ENCODE measurements at regions not wholly inside any gene's neighbourhood (a gene's known extent, or its start where the extent isn't known, plus 50 kb on each side); places are given as distances from the start of the nearest gene placed in this dataset.

- in situ Hi-C loops (cut with MboI; ENCODE audit: low pct_unique_long_range_greater_than_20kb, low sequenced_read_pairs, unreplicated experiment) = no loop called here
These were observed 508.0 kb downstream of the FGF9 start for GRCh38 chr13:22178878-22179277.

GRCh38 chr13:22187329-22187728, 516.5 kb downstream of the FGF9 start:
- TF ChIP-seq, protein P1, sequence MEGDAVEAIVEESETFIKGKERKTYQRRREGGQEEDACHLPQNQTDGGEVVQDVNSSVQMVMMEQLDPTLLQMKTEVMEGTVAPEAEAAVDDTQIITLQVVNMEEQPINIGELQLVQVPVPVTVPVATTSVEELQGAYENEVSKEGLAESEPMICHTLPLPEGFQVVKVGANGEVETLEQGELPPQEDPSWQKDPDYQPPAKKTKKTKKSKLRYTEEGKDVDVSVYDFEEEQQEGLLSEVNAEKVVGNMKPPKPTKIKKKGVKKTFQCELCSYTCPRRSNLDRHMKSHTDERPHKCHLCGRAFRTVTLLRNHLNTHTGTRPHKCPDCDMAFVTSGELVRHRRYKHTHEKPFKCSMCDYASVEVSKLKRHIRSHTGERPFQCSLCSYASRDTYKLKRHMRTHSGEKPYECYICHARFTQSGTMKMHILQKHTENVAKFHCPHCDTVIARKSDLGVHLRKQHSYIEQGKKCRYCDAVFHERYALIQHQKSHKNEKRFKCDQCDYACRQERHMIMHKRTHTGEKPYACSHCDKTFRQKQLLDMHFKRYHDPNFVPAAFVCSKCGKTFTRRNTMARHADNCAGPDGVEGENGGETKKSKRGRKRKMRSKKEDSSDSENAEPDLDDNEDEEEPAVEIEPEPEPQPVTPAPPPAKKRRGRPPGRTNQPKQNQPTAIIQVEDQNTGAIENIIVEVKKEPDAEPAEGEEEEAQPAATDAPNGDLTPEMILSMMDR (IDR thresholded peaks at IDR 0.05; ENCODE audit: extremely low read depth, insufficient read depth, missing control alignments) = no peak
- DNase-seq (ENCODE audit: low spot score) = no peak
- in situ Hi-C loops (cut with MboI; ENCODE audit: low pct_unique_long_range_greater_than_20kb, low sequenced_read_pairs, unreplicated experiment) = no loop called here

More at GRCh38 chr13:22178878-22179277, 508.0 kb downstream of the FGF9 start:
- no peak for DNase-seq (ENCODE audit: low spot score)
- TF ChIP-seq, protein P1 (IDR thresholded peaks at IDR 0.05; ENCODE audit: extremely low read depth, insufficient read depth, missing control alignments) = no peak

GRCh38 chr13:22189176-22190048, 518.5 kb downstream of the FGF9 start:
- in situ Hi-C loops (cut with MboI; ENCODE audit: low pct_unique_long_range_greater_than_20kb, low sequenced_read_pairs, unreplicated experiment) = no loop called here
- TF ChIP-seq, protein P1 (IDR thresholded peaks at IDR 0.05; ENCODE audit: extremely low read depth, insufficient read depth, missing control alignments) = no peak
- DNase-seq (ENCODE audit: low spot score) = no peak

DNA sequence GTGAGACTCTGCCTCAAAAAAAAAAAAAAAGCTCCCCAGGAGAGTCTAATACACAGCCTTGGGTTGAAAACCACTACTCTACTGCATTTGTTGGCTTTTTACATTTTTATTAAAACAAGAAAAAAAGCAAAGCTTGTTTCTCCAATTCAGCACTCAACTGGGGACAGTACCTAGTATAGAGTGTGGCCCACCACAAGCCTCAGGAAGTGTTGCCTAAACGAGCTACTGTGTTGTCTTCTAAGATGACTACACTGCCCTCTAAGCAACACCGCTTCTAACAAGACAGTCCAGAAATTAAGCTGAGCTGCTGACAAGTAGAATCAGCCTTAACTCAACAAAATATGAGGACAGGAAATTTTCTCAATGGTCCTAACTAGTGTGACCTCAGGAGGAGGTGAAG, 522.2 kb downstream of the FGF9 start:
- in situ Hi-C loops (cut with MboI; ENCODE audit: low pct_unique_long_range_greater_than_20kb, low sequenced_read_pairs, unreplicated experiment) = no loop called here
- TF ChIP-seq, protein P1 (IDR thresholded peaks at IDR 0.05; ENCODE audit: extremely low read depth, insufficient read depth, missing control alignments) = no peak
- DNase-seq (ENCODE audit: low spot score) = no peak

GRCh38 chr13:22194106-22194805, 523.4 kb downstream of the FGF9 start:
- no peak for DNase-seq (ENCODE audit: low spot score)
- in situ Hi-C loops (cut with MboI; ENCODE audit: low pct_unique_long_range_greater_than_20kb, low sequenced_read_pairs, unreplicated experiment) = no loop called here
- TF ChIP-seq, protein P1 (IDR thresholded peaks at IDR 0.05; ENCODE audit: extremely low read depth, insufficient read depth, missing control alignments) = no peak

GRCh38 chr13:22195726-22196125, 524.9 kb downstream of the FGF9 start:
- TF ChIP-seq, protein P1 (IDR thresholded peaks at IDR 0.05; ENCODE audit: extremely low read depth, insufficient read depth, missing control alignments) = no peak
- DNase-seq (ENCODE audit: low spot score) = no peak
- in situ Hi-C loops (cut with MboI; ENCODE audit: low pct_unique_long_range_greater_than_20kb, low sequenced_read_pairs, unreplicated experiment) = no loop called here

Measured in GM13977 (cell line).